ENCODE measurements at regions not wholly inside any gene's neighbourhood (a gene's known extent, or its start where the extent isn't known, plus 50 kb on each side); places are given as distances from the start of the nearest gene placed in this dataset.
"Not testable (repeated sequence)": the region's sequence is repeated elsewhere in the genome, so short reads cannot be mapped to it uniquely, and the experiment has no call there.

- TF ChIP-seq CTCF (IDR thresholded peaks at IDR 0.05; ENCODE audit: control insufficient read depth, insufficient read depth, low read depth, low read length, missing control alignments), result no peak
- no peak for DNase-seq (ENCODE audit: low read depth)
- H3K4me3 ChIP-seq (ENCODE audit: control insufficient read depth, low read depth, low read length), result no peak overlapping the region
Measured at GRCh38 chr3:63739474-63739873, 79.6 kb upstream of the C3orf49 start.

GRCh38 chr3:63740116-63740515 lies 79.0 kb upstream of the C3orf49 start:
- no peak for TF ChIP-seq CTCF (IDR thresholded peaks at IDR 0.05; ENCODE audit: control insufficient read depth, insufficient read depth, low read depth, low read length, missing control alignments)
- DNase-seq (ENCODE audit: low read depth), result no peak
- no peak overlapping the region for H3K4me3 ChIP-seq (ENCODE audit: control insufficient read depth, low read depth, low read length)

GRCh38 chr3:63744693-63745092 lies 74.4 kb upstream of the C3orf49 start:
- H3K4me3 ChIP-seq (ENCODE audit: control insufficient read depth, low read depth, low read length); DNase-seq (ENCODE audit: low read depth): not testable (repeated sequence)

GRCh38 chr3:63745757-63746156 lies 73.3 kb upstream of the C3orf49 start:
- TF ChIP-seq CTCF (IDR thresholded peaks at IDR 0.05; ENCODE audit: control insufficient read depth, insufficient read depth, low read depth, low read length, missing control alignments), result no peak
- DNase-seq (ENCODE audit: low read depth), result no peak
- no peak overlapping the region for H3K4me3 ChIP-seq (ENCODE audit: control insufficient read depth, low read depth, low read length)

- TF ChIP-seq CTCF (IDR thresholded peaks at IDR 0.05; ENCODE audit: control insufficient read depth, insufficient read depth, low read depth, low read length, missing control alignments), result no peak
- no peak overlapping the region for H3K4me3 ChIP-seq (ENCODE audit: control insufficient read depth, low read depth, low read length)
- DNase-seq (ENCODE audit: low read depth), result no peak
Measured at GRCh38 chr3:63746211-63746610, 72.9 kb upstream of the C3orf49 start.

- TF ChIP-seq CTCF (IDR thresholded peaks at IDR 0.05; ENCODE audit: control insufficient read depth, insufficient read depth, low read depth, low read length, missing control alignments), result no peak
- no peak overlapping the region for H3K4me3 ChIP-seq (ENCODE audit: control insufficient read depth, low read depth, low read length)
- DNase-seq (ENCODE audit: low read depth), result no peak
Measured at GRCh38 chr3:63751459-63751858, 67.6 kb upstream of the C3orf49 start.

GRCh38 chr3:63753567-63753966 lies 65.5 kb upstream of the C3orf49 start:
- no peak overlapping the region for H3K4me3 ChIP-seq (ENCODE audit: control insufficient read depth, low read depth, low read length)
- no peak for DNase-seq (ENCODE audit: low read depth)
- TF ChIP-seq CTCF (IDR thresholded peaks at IDR 0.05; ENCODE audit: control insufficient read depth, insufficient read depth, low read depth, low read length, missing control alignments), result no peak

Measured in AG09309 (cell line).